Left hindlimb (tissue), 1 donor: ENCODE measurements at regions not wholly inside any gene's neighbourhood (a gene's known extent, or its start where the extent isn't known, plus 50 kb on each side); places are given as distances from the start of the nearest gene placed in this dataset.

Source experiments
- DNase-seq: peaks from one replicate; pipeline ENCODE4 v3.0.0-alpha.2; 2018

- no peak for DNase-seq
Measured at GRCh38 chr7:54847921-54848320, 88.9 kb upstream of the SEC61G start.

GRCh38 chr7:54856856-54857255 lies 97.8 kb upstream of the SEC61G start:
- DNase-seq: no peak

- no peak for DNase-seq
Measured at GRCh38 chr7:54857294-54857693, 98.3 kb upstream of the SEC61G start.

- DNase-seq: no peak
Measured at GRCh38 chr7:54858008-54858692, 99.1 kb upstream of the SEC61G start.

GRCh38 chr7:54859066-54859465 lies 100.1 kb upstream of the SEC61G start:
- DNase-seq: no peak

GRCh38 chr7:54859545-54859944 lies 100.5 kb upstream of the SEC61G start:
- no peak for DNase-seq

- no peak for DNase-seq
Measured at GRCh38 chr7:54860003-54860775, 101.2 kb upstream of the SEC61G start.

- no peak for DNase-seq
Measured at GRCh38 chr7:54860843-54861242, 101.8 kb upstream of the SEC61G start.

- no peak for DNase-seq
Measured at GRCh38 chr7:54864663-54865062, 105.7 kb upstream of the SEC61G start.

GRCh38 chr7:54869523-54869922 lies 110.5 kb upstream of the SEC61G start:
- DNase-seq: no peak

- no peak for DNase-seq
Measured at GRCh38 chr7:54874804-54875203, 115.8 kb upstream of the SEC61G start.

- DNase-seq: no peak
Measured at GRCh38 chr7:54877683-54878082, 118.7 kb upstream of the SEC61G start.

- no peak for DNase-seq
Measured at GRCh38 chr7:54878339-54878738, 119.3 kb upstream of the SEC61G start.

- DNase-seq: no peak
Measured at GRCh38 chr7:54879776-54880175, 120.8 kb upstream of the SEC61G start.

GRCh38 chr7:54880326-54880989 lies 121.4 kb upstream of the SEC61G start:
- no peak for DNase-seq

GRCh38 chr7:54881816-54882520 lies 123.0 kb upstream of the SEC61G start:
- no peak for DNase-seq

- DNase-seq: no peak
Measured at GRCh38 chr7:54882694-54883093, 123.7 kb upstream of the SEC61G start.

GRCh38 chr7:54883576-54883975 lies 124.6 kb upstream of the SEC61G start:
- no peak for DNase-seq

- DNase-seq: no peak
Measured at GRCh38 chr7:54885285-54885684, 126.3 kb upstream of the SEC61G start.

- peak; percentile 50 for DNase-seq
Measured at GRCh38 chr7:54888067-54888733, 129.2 kb upstream of the SEC61G start.

- no peak for DNase-seq
Measured at GRCh38 chr7:54888734-54889082, 129.7 kb upstream of the SEC61G start.

- DNase-seq: no peak
Measured at GRCh38 chr7:54897891-54898290, 120.9 kb upstream of the EGFR start.
